WTC11 (cell line): ENCODE measurements at regions not wholly inside any gene's neighbourhood (a gene's known extent, or its start where the extent isn't known, plus 50 kb on each side); places are given as distances from the start of the nearest gene placed in this dataset.

Source experiments
- ATAC-seq: fragments of 200-7000 bp; cut with Tn5 transposase; 2 replicates; pipeline ENCODE4 v1.10.0; 2021; ENCODE audit warnings: mild to moderate bottlenecking, moderate library complexity
- CTCF ChIA-PET: fragments of 300-600 bp; sonication (Branson Sonifier 250); formaldehyde crosslinking; loops from one replicate; lab custom pipeline; 2021; ENCODE audit warnings: antibody characterized with exemption; lab: Charles Lee
- POLR2A ChIA-PET: fragments of 350-600 bp; sonication (Branson Sonifier 250); formaldehyde crosslinking; loops from one replicate; lab custom pipeline; 2021; ENCODE audit warnings: antibody characterized with exemption; lab: Charles Lee
- DNase-seq: peaks from one replicate; pipeline ENCODE4 v3.0.0; 2021; ENCODE audit warnings: low spot score
- H3K27ac Mint-ChIP-seq: 2 replicates; pipeline ENCODE4 v1.8.0; 2021; ENCODE audit warnings: mixed read lengths
- H3K27me3 Mint-ChIP-seq: 2 replicates; pipeline ENCODE4 v1.8.0; 2021; ENCODE audit warnings: low read depth, mild to moderate bottlenecking, moderate library complexity, mixed read lengths
- H3K36me3 Mint-ChIP-seq: 2 replicates; pipeline ENCODE4 v1.8.0; 2021; ENCODE audit warnings: mixed read lengths
- H3K4me1 Mint-ChIP-seq: 2 replicates; pipeline ENCODE4 v1.8.0; 2022; ENCODE audit warnings: mixed read lengths
- H3K4me3 Mint-ChIP-seq: 2 replicates; pipeline ENCODE4 v1.8.0; 2021; ENCODE audit warnings: mild to moderate bottlenecking, moderate library complexity, mixed read lengths
- H3K9me3 Mint-ChIP-seq: 2 replicates; pipeline ENCODE4 v1.8.0; 2021; ENCODE audit warnings: mixed read lengths
- CBFB ChIP-seq: sonication (generic); formaldehyde crosslinking; IDR thresholded peaks from 2 replicates; pipeline ENCODE4 v1.8.1; 2022; ENCODE audit warnings: mild to moderate bottlenecking, low read depth, missing genetic modification reagents
- EMX1 ChIP-seq: fragments of 250-450 bp; sonication (Bioruptor Pico); IDR thresholded peaks from 2 replicates; pipeline ENCODE4 v1.8.0; 2021; ENCODE audit warnings: mild to moderate bottlenecking
- GTF2I ChIP-seq: fragments of 250-450 bp; sonication (Bioruptor Pico); conservative IDR thresholded peaks from 2 replicates; pipeline ENCODE4 v1.4.0; 2021; ENCODE audit warnings: mild to moderate bottlenecking
- KAT7 ChIP-seq: sonication (generic); formaldehyde crosslinking; IDR thresholded peaks from 2 replicates; pipeline ENCODE4 v1.8.1; 2023; ENCODE audit warnings: missing genetic modification reagents, mild to moderate bottlenecking, borderline replicate concordance
- NR2C2 ChIP-seq: sonication (generic); formaldehyde crosslinking; IDR thresholded peaks from 2 replicates; pipeline ENCODE4 v1.8.0; 2022; ENCODE audit warnings: mild to moderate bottlenecking, missing genetic modification reagents
- SP1 ChIP-seq: sonication (generic); formaldehyde crosslinking; conservative IDR thresholded peaks from 2 replicates; pipeline ENCODE4 v1.8.1; 2022; ENCODE audit warnings: missing genetic modification reagents
- ZNF317 ChIP-seq: sonication (generic); formaldehyde crosslinking; IDR thresholded peaks from 2 replicates; pipeline ENCODE4 v1.8.1; 2023; ENCODE audit warnings: low read depth, mild to moderate bottlenecking, moderate library complexity, missing genetic modification reagents, borderline replicate concordance
- ZNF423 ChIP-seq: fragments of 250-450 bp; sonication (Bioruptor Pico); IDR thresholded peaks from 2 replicates; pipeline ENCODE4 v2.1.2; 2022; ENCODE audit warnings: mild to moderate bottlenecking, moderate library complexity
- TF ChIP-seq, protein P1 (sequence below): sonication (generic); formaldehyde crosslinking; IDR thresholded peaks from 2 replicates; pipeline ENCODE4 v1.8.0; 2022; ENCODE audit warnings: missing genetic modification reagents
- TF ChIP-seq, protein P2 (sequence below): sonication (generic); formaldehyde crosslinking; IDR thresholded peaks from 2 replicates; pipeline ENCODE4 v1.8.1; 2022; ENCODE audit warnings: low read depth, missing genetic modification reagents, borderline replicate concordance
- TF ChIP-seq, protein P3 (sequence below): sonication (generic); formaldehyde crosslinking; IDR thresholded peaks from 2 replicates; pipeline ENCODE4 v1.8.1; 2022; ENCODE audit warnings: missing genetic modification reagents, borderline replicate concordance
- TF ChIP-seq, protein P4 (sequence below): sonication (generic); formaldehyde crosslinking; conservative IDR thresholded peaks from 2 replicates; pipeline ENCODE4 v1.8.1; 2023; ENCODE audit warnings: mild to moderate bottlenecking, low read depth, missing genetic modification reagents, moderate library complexity
- TF ChIP-seq, protein P5 (sequence below): sonication (generic); formaldehyde crosslinking; IDR thresholded peaks from 2 replicates; pipeline ENCODE4 v1.8.0; 2023; ENCODE audit warnings: missing genetic modification reagents
- TF ChIP-seq, protein P6 (sequence below): sonication (generic); formaldehyde crosslinking; IDR thresholded peaks from 2 replicates; pipeline ENCODE4 v1.8.0; 2023; ENCODE audit warnings: mild to moderate bottlenecking, missing genetic modification reagents

- TF ChIP-seq, protein P1, sequence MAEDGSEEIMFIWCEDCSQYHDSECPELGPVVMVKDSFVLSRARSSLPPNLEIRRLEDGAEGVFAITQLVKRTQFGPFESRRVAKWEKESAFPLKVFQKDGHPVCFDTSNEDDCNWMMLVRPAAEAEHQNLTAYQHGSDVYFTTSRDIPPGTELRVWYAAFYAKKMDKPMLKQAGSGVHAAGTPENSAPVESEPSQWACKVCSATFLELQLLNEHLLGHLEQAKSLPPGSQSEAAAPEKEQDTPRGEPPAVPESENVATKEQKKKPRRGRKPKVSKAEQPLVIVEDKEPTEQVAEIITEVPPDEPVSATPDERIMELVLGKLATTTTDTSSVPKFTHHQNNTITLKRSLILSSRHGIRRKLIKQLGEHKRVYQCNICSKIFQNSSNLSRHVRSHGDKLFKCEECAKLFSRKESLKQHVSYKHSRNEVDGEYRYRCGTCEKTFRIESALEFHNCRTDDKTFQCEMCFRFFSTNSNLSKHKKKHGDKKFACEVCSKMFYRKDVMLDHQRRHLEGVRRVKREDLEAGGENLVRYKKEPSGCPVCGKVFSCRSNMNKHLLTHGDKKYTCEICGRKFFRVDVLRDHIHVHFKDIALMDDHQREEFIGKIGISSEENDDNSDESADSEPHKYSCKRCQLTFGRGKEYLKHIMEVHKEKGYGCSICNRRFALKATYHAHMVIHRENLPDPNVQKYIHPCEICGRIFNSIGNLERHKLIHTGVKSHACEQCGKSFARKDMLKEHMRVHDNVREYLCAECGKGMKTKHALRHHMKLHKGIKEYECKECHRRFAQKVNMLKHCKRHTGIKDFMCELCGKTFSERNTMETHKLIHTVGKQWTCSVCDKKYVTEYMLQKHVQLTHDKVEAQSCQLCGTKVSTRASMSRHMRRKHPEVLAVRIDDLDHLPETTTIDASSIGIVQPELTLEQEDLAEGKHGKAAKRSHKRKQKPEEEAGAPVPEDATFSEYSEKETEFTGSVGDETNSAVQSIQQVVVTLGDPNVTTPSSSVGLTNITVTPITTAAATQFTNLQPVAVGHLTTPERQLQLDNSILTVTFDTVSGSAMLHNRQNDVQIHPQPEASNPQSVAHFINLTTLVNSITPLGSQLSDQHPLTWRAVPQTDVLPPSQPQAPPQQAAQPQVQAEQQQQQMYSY (CRISPR knock-in tag), result no peak
- no peak for TF ChIP-seq EMX1 (CRISPR knock-in tag)
Observed at GRCh38 chr3:102299125-102299877, 135.5 kb upstream of the ZPLD1 start (continued).

- no peak for ATAC-seq
- CTCF ChIA-PET, result interaction anchor here (1.0 kb wide), 1 partner anchor 72 kb away, joined by 3 read pairs; no protein-coding TSS in a partner anchor
- POLR2A ChIA-PET, result no interaction called here
- no peak for TF ChIP-seq SP1 (CRISPR knock-in tag)
- TF ChIP-seq, protein P2, sequence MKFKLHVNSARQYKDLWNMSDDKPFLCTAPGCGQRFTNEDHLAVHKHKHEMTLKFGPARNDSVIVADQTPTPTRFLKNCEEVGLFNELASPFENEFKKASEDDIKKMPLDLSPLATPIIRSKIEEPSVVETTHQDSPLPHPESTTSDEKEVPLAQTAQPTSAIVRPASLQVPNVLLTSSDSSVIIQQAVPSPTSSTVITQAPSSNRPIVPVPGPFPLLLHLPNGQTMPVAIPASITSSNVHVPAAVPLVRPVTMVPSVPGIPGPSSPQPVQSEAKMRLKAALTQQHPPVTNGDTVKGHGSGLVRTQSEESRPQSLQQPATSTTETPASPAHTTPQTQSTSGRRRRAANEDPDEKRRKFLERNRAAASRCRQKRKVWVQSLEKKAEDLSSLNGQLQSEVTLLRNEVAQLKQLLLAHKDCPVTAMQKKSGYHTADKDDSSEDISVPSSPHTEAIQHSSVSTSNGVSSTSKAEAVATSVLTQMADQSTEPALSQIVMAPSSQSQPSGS, result no peak
- TF ChIP-seq ZNF423 (CRISPR knock-in tag), result no peak
- TF ChIP-seq, protein P3, sequence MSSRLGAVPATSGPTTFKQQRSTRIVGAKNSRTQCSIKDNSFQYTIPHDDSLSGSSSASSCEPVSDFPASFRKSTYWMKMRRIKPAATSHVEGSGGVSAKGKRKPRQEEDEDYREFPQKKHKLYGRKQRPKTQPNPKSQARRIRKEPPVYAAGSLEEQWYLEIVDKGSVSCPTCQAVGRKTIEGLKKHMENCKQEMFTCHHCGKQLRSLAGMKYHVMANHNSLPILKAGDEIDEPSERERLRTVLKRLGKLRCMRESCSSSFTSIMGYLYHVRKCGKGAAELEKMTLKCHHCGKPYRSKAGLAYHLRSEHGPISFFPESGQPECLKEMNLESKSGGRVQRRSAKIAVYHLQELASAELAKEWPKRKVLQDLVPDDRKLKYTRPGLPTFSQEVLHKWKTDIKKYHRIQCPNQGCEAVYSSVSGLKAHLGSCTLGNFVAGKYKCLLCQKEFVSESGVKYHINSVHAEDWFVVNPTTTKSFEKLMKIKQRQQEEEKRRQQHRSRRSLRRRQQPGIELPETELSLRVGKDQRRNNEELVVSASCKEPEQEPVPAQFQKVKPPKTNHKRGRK (CRISPR knock-in tag), result no peak
- TF ChIP-seq KAT7 (CRISPR knock-in tag), result no peak
- TF ChIP-seq, protein P4, sequence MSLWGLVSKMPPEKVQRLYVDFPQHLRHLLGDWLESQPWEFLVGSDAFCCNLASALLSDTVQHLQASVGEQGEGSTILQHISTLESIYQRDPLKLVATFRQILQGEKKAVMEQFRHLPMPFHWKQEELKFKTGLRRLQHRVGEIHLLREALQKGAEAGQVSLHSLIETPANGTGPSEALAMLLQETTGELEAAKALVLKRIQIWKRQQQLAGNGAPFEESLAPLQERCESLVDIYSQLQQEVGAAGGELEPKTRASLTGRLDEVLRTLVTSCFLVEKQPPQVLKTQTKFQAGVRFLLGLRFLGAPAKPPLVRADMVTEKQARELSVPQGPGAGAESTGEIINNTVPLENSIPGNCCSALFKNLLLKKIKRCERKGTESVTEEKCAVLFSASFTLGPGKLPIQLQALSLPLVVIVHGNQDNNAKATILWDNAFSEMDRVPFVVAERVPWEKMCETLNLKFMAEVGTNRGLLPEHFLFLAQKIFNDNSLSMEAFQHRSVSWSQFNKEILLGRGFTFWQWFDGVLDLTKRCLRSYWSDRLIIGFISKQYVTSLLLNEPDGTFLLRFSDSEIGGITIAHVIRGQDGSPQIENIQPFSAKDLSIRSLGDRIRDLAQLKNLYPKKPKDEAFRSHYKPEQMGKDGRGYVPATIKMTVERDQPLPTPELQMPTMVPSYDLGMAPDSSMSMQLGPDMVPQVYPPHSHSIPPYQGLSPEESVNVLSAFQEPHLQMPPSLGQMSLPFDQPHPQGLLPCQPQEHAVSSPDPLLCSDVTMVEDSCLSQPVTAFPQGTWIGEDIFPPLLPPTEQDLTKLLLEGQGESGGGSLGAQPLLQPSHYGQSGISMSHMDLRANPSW (CRISPR knock-in tag), result no peak
- no peak for TF ChIP-seq CBFB (CRISPR knock-in tag)
- no peak for TF ChIP-seq ZNF317
- TF ChIP-seq, protein P5, sequence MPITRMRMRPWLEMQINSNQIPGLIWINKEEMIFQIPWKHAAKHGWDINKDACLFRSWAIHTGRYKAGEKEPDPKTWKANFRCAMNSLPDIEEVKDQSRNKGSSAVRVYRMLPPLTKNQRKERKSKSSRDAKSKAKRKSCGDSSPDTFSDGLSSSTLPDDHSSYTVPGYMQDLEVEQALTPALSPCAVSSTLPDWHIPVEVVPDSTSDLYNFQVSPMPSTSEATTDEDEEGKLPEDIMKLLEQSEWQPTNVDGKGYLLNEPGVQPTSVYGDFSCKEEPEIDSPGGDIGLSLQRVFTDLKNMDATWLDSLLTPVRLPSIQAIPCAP, result no peak
- TF ChIP-seq, protein P1 (CRISPR knock-in tag), result no peak
- TF ChIP-seq, protein P6, sequence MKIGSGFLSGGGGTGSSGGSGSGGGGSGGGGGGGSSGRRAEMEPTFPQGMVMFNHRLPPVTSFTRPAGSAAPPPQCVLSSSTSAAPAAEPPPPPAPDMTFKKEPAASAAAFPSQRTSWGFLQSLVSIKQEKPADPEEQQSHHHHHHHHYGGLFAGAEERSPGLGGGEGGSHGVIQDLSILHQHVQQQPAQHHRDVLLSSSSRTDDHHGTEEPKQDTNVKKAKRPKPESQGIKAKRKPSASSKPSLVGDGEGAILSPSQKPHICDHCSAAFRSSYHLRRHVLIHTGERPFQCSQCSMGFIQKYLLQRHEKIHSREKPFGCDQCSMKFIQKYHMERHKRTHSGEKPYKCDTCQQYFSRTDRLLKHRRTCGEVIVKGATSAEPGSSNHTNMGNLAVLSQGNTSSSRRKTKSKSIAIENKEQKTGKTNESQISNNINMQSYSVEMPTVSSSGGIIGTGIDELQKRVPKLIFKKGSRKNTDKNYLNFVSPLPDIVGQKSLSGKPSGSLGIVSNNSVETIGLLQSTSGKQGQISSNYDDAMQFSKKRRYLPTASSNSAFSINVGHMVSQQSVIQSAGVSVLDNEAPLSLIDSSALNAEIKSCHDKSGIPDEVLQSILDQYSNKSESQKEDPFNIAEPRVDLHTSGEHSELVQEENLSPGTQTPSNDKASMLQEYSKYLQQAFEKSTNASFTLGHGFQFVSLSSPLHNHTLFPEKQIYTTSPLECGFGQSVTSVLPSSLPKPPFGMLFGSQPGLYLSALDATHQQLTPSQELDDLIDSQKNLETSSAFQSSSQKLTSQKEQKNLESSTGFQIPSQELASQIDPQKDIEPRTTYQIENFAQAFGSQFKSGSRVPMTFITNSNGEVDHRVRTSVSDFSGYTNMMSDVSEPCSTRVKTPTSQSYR (CRISPR knock-in tag), result no peak
- TF ChIP-seq NR2C2 (CRISPR knock-in tag), result no peak
- no peak for TF ChIP-seq GTF2I
- Mint-ChIP-seq H3K4me3 (no peak overlapping the region), H3K27ac (peak overlapping the region; percentile 3; the same call in 1 of the 2 replicates), H3K9me3 (peaks cover 5% of the 10 kb centered on the region; the same call in 1 of the 2 replicates), H3K36me3 (no peaks in the 10 kb centered on the region), H3K4me1 (peaks cover 11% of the 10 kb centered on the region), H3K27me3 (no peaks in the 10 kb centered on the region)
- no peak for DNase-seq
Observed at GRCh38 chr3:102301155-102301880, 133.5 kb upstream of the ZPLD1 start.
